Mucosa of descending colon (tissue), 3 donors: ENCODE measurements at regions not wholly inside any gene's neighbourhood (a gene's known extent, or its start where the extent isn't known, plus 50 kb on each side); places are given as distances from the start of the nearest gene placed in this dataset.

Source experiments
- ATAC-seq: fragments of 200-7000 bp; cut with Tn5 transposase; one replicate; pipeline ENCODE4 v1.9.1; 2020; ENCODE audit warnings: mild to moderate bottlenecking, moderate library complexity
- DNase-seq, 3 donors: peaks; one replicate each; pipeline ENCODE4 v3.0.0-alpha.2; 2020
- H3K36me3 ChIP-seq: fragments of 200-600 bp; one replicate; pipeline ENCODE4 v1.8.0; 2021; ENCODE audit warnings: low read depth, mild to moderate bottlenecking
- H3K4me1 ChIP-seq: fragments of 200-600 bp; one replicate; pipeline ENCODE4 v1.8.0; 2021; ENCODE audit warnings: low read depth, mild to moderate bottlenecking
- H3K4me3 ChIP-seq: fragments of 200-600 bp; one replicate; pipeline ENCODE4 v1.8.0; 2021; ENCODE audit warnings: mild to moderate bottlenecking
- H3K9me3 ChIP-seq: fragments of 200-600 bp; one replicate; pipeline ENCODE4 v1.8.0; 2021; ENCODE audit warnings: mild to moderate bottlenecking
- intact Hi-C, 2 donors: fragments of 100-400 bp; cut with DNase I in 1 of 2; cut with micrococcal nuclease in 1 of 2; formaldehyde crosslinking; loops; one replicate each; pipeline versions ENCODE4 v1.11.0 to v1.11.1; 2022; cut with DNase I, micrococcal nuclease
- TF ChIP-seq, protein P1 (sequence below): fragments of 200-600 bp; IDR thresholded peaks from one replicate; pipeline ENCODE4 v1.8.0; 2022; ENCODE audit warnings: antibody characterized with exemption, mild to moderate bottlenecking
- donor health status: DM: no; HTN: no; CAD: no; lungs with moderate emphysema.
- donor health status: DM: no; HTN: no; CAD: no.
- donor health status: DM: no; HTN: yes; CAD: no.

DNA sequence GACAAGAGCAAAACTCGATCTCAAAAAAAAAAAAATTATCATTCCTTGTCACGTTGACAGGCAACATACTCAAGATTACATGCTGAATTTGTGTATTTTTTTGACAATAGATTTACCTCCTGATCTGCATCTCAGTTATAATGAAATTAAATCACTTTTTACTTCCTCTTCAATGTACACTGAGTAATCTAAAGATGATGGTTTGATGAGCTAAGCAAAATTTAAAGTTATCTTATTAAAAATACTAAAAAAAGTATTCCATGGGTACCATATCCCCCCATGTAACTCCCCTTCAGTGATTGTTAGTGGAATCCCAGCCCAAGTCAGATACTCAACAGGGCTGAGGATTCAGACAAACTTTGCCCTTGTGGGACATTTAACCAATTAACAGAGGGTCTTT is 463.2 kb downstream of the OCA2 start:
- H3K4me3 ChIP-seq = no peak overlapping the region
- H3K9me3 ChIP-seq = peaks cover 65% of the 10 kb centered on the region
- H3K36me3 ChIP-seq = no peaks in the 10 kb centered on the region
- no peaks in the 10 kb centered on the region for H3K4me1 ChIP-seq
- no peak for ATAC-seq
- intact Hi-C loops = no loop called here
- TF ChIP-seq, protein P1, sequence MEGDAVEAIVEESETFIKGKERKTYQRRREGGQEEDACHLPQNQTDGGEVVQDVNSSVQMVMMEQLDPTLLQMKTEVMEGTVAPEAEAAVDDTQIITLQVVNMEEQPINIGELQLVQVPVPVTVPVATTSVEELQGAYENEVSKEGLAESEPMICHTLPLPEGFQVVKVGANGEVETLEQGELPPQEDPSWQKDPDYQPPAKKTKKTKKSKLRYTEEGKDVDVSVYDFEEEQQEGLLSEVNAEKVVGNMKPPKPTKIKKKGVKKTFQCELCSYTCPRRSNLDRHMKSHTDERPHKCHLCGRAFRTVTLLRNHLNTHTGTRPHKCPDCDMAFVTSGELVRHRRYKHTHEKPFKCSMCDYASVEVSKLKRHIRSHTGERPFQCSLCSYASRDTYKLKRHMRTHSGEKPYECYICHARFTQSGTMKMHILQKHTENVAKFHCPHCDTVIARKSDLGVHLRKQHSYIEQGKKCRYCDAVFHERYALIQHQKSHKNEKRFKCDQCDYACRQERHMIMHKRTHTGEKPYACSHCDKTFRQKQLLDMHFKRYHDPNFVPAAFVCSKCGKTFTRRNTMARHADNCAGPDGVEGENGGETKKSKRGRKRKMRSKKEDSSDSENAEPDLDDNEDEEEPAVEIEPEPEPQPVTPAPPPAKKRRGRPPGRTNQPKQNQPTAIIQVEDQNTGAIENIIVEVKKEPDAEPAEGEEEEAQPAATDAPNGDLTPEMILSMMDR = no peak
- no peak for DNase-seq

DNA sequence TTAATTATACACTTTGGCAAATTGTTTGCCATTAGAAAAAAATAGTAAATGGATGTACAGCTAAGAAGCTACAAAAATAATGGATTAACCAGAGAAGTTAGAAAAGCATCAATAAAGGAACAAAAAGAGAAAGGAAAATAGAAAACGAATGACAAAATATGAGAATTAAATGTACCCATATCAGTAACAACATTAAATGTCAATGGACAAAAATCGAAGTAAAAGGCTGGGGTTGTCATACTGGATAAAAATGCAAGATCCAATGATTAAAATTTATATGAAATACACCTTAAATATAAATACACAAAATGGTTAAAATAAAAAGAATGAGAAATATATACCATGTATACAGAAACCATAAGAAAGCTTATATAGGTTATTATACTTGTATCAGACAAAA is 470.6 kb downstream of the OCA2 start:
- no peaks in the 10 kb centered on the region for H3K36me3 ChIP-seq
- ATAC-seq (no peak), DNase-seq (no peak)
- H3K9me3 ChIP-seq = peaks cover 79% of the 10 kb centered on the region
- intact Hi-C loops = no loop called here
- H3K4me3 ChIP-seq = no peak overlapping the region
- TF ChIP-seq, protein P1 = no peak
- H3K4me1 ChIP-seq = no peaks in the 10 kb centered on the region

DNA sequence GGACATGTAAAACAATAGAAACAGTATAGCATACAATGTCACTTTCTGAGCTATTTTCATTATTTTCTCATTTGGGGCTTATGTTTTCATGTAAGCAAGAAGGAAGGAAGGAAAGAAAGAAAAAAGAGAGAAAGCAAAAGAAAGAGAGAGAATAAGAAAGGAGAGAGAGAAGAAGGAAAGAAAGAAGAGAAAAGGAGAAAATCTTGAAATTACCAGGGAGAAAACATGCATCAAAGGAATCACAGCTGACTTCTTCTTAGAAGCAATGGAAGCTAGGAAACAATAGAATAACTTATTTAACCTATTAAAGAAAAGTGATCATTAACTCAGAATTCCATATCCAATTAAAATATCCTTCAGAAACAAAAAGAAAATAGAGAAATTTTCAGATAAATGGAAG is 471.5 kb downstream of the OCA2 start:
- Histone ChIP-seq H3K4me1 (no peaks in the 10 kb centered on the region), H3K36me3 (no peaks in the 10 kb centered on the region), H3K9me3 (peaks cover 80% of the 10 kb centered on the region), H3K4me3 (no peak overlapping the region)
- ATAC-seq = no peak
- DNase-seq = no peak
- TF ChIP-seq, protein P1 = no peak
- intact Hi-C loops = no loop called here

DNA sequence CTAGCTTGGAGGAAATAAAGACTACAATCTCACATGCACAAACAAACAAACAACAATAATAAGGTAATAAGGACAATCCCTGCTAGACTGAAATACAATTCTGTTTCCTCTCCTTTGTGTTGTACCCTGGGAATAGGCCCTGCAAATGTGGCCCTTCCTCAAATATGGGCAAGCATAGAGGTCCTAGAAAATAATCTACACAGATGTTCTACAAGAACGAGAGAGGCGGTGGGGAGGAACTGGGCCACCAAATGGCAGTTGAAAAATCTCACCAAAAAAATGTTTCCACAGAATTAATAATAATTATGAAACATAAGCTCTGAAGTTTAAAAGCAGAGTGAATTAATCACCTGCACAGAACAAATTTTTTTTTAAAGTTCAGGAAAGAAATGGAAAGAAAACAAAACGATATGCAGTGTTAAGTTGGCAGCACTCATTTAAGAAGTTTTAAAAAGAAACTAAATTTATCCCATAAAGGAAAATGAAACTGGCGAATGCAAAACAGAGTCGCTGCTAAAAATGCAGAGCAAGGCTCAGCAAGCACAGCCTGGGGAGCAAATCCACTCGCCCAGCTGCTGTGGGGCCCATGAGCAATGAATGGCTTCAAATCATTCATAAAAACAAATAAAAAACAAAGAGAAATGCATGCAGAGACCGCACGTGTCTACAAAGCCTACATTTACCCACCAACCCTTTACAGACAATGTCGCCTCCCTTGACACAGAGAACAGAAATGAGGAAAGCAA is 475.4 kb downstream of the OCA2 start:
- no peaks in the 10 kb centered on the region for H3K36me3 ChIP-seq
- no peaks in the 10 kb centered on the region for H3K4me1 ChIP-seq
- intact Hi-C loops = no loop called here
- DNase-seq = no peak
- H3K9me3 ChIP-seq = peaks cover 74% of the 10 kb centered on the region
- TF ChIP-seq, protein P1 = no peak
- H3K4me3 ChIP-seq = no peak overlapping the region
- ATAC-seq = no peak

DNA sequence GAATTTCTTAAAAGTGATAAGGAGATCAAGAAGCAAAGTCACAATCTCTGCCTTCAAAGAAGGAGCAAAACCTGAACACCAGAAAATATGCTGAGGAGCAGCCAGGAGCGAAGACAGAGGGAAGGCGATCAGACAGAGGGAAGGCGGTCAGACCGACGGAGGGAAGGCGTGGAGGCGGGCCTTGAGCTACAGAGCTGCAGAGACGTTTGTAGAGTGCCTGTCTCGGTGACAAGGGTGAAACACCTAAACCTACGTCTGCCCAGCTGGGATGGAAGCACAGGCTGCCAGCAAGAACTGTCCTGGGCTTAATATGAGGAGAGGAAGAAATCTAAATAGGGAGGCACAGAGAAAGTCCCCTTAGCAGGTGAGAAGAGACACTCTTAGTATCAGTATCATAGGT is 476.0 kb downstream of the OCA2 start:
- no peak for ATAC-seq

More for the DNA sequence above, 476.0 kb downstream of the OCA2 start:
- DNase-seq = no peak
- H3K4me1 ChIP-seq = no peaks in the 10 kb centered on the region
- intact Hi-C loops = no loop called here
- peaks cover 75% of the 10 kb centered on the region for H3K9me3 ChIP-seq
- TF ChIP-seq, protein P1 = no peak
- no peaks in the 10 kb centered on the region for H3K36me3 ChIP-seq
- H3K4me3 ChIP-seq = no peak overlapping the region
